Body of pancreas (tissue), 4 donors: ENCODE measurements at regions not wholly inside any gene's neighbourhood (a gene's known extent, or its start where the extent isn't known, plus 50 kb on each side); places are given as distances from the start of the nearest gene placed in this dataset.

Experiments used
- ATAC-seq: fragments of 150-250 bp; one replicate; pipeline ENCODE4 v1.9.1; 2016
- DNase-seq, 4 donors: peaks; one replicate each; pipeline ENCODE4 v3.0.0-alpha.2; 2019
- H3K27ac ChIP-seq, 4 donors: fragments of 200-600 bp; sonication (generic); 1 replicate in 3 of 4; 2 replicates in 1 of 4; pipeline versions ENCODE4 v1.5.1 to v1.6.1; 2016 to 2019; ENCODE audit warnings: mild to moderate bottlenecking in 1 of 4, mixed read lengths in 1 of 4, moderate library complexity in 1 of 4
- H3K27me3 ChIP-seq, 2 donors: fragments of 200-600 bp; sonication (generic); one replicate each; pipeline ENCODE4 v1.6.0; 2016; ENCODE audit warnings: mild to moderate bottlenecking in 1 of 2
- H3K36me3 ChIP-seq, 2 donors: fragments of 200-600 bp; sonication (generic); replicated peaks in 1 of 2; 2 replicates each; pipeline ENCODE4 v1.5.1; 2016; ENCODE audit warnings: low read depth in 2 of 2; ENCODE audit not compliant: insufficient read depth in 1 of 2
- H3K4me1 ChIP-seq: fragments of 200-600 bp; sonication (generic); one replicate; pipeline ENCODE4 v1.6.0; 2016
- H3K4me3 ChIP-seq, 2 donors: fragments of 200-600 bp; sonication (generic); 1 replicate in 1 of 2; 2 replicates in 1 of 2; pipeline ENCODE4 v1.5.1; 2016 to 2019
- H3K9me3 ChIP-seq, 3 donors: fragments of 200-600 bp; sonication (generic); 1 replicate in 2 of 3; 2 replicates in 1 of 3; pipeline ENCODE4 v1.5.1; 2016
- POLR2A ChIP-seq, 3 donors: fragments of 450-650 bp; IDR thresholded peaks; one replicate each; pipeline ENCODE4 v1.6.1; 2016; ENCODE audit warnings: antibody characterized with exemption in 3 of 3, mild to moderate bottlenecking in 2 of 3
- WGBS, 2 donors: methylation state at CpG; one replicate each; pipeline ENCODE4 v1.1.5; 2017; 5-methylcytosine and 5-hydroxymethylcytosine counted together
- intact Hi-C: fragments of 100-400 bp; cut with DNase I; formaldehyde crosslinking; loops from one replicate; pipeline ENCODE4 v1.15.1; 2023
- TF ChIP-seq, protein P1 (sequence below), 7 experiments: fragments of 450-650 bp in 4 of 7; fragments of 200-600 bp in 3 of 7; sonication (generic) in 3 of 7; IDR thresholded peaks; one replicate each; pipeline ENCODE4 v1.5.1; 2016 to 2019; ENCODE audit warnings: antibody characterized with exemption in 7 of 7

- Histone ChIP-seq H3K4me1 (no peaks in the 10 kb centered on the region), H3K36me3 (no peaks in the 10 kb centered on the region), H3K9me3 (no peaks in the 10 kb centered on the region), H3K27me3 (no peaks in the 10 kb centered on the region), H3K27ac (no peak overlapping the region), H3K4me3 (no peak overlapping the region)
- DNase-seq (no peak), ATAC-seq (no peak)
- 65% methylated on average over 3 of the region's 3 CpGs for WGBS, 2 donors
- intact Hi-C loops, result no loop called here
- TF ChIP-seq POLR2A (IDR thresholded peaks at IDR 0.05), result no peak
- TF ChIP-seq, protein P1, sequence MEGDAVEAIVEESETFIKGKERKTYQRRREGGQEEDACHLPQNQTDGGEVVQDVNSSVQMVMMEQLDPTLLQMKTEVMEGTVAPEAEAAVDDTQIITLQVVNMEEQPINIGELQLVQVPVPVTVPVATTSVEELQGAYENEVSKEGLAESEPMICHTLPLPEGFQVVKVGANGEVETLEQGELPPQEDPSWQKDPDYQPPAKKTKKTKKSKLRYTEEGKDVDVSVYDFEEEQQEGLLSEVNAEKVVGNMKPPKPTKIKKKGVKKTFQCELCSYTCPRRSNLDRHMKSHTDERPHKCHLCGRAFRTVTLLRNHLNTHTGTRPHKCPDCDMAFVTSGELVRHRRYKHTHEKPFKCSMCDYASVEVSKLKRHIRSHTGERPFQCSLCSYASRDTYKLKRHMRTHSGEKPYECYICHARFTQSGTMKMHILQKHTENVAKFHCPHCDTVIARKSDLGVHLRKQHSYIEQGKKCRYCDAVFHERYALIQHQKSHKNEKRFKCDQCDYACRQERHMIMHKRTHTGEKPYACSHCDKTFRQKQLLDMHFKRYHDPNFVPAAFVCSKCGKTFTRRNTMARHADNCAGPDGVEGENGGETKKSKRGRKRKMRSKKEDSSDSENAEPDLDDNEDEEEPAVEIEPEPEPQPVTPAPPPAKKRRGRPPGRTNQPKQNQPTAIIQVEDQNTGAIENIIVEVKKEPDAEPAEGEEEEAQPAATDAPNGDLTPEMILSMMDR (IDR thresholded peaks at IDR 0.05), result no peak
These were observed 480.4 kb upstream of the AGTR1 start for GRCh38 chr3:148217317-148217716.

DNA sequence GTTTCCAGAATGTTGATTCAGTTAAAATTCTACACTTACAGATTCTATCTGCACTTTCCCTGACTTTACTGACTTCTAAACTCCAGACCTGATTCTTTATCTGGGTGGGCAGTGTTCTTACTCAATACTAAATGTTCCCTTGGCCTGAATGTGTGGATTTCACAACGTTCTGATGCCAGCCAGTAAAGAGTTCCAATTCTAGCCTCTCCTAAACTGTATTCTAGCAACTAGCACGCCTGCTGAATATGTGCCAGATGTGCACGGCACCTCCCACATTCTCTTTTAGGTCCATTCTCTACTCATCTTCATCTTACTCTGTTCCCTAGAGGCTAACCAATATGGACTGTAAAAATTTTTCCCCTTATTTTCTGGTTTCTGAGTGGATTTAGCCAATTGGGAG is 479.5 kb upstream of the AGTR1 start:
- no peak for ATAC-seq
- intact Hi-C loops, result no loop called here
- Histone ChIP-seq H3K36me3 (no peaks in the 10 kb centered on the region), H3K27ac (no peak overlapping the region), H3K27me3 (no peaks in the 10 kb centered on the region), H3K4me1 (no peaks in the 10 kb centered on the region), H3K4me3 (no peak overlapping the region), H3K9me3 (no peaks in the 10 kb centered on the region)
- TF ChIP-seq POLR2A (IDR thresholded peaks at IDR 0.05), result no peak
- TF ChIP-seq, protein P1 (IDR thresholded peaks at IDR 0.05), result no peak
- DNase-seq, result no peak
- 64% methylated on average over 3 of the region's 3 CpGs for WGBS, 2 donors

DNA sequence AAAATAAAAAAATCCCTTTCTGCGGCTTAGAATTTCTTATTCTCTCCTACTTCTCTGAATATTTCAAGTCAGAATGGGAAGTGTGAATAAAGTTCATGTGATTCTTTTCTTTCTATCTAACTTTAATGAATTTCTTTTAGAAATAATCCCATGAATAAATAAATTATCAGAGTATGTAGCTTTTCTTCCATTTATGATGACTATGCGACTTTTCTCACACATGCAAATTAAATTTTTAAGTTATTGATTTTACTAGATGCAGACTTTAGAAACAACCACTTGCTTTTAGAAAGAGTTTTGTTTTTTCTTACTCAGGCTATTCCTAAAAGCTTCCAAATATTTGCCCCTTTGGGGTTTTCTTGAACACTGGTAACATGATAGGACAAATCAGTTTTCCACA is 477.7 kb upstream of the AGTR1 start:
- TF ChIP-seq, protein P1 (IDR thresholded peaks at IDR 0.05), result no peak
- no peak for TF ChIP-seq POLR2A (IDR thresholded peaks at IDR 0.05)
- H3K4me3 ChIP-seq, result no peak overlapping the region
- H3K36me3 ChIP-seq, result no peaks in the 10 kb centered on the region
- no peaks in the 10 kb centered on the region for H3K4me1 ChIP-seq
- no peak for DNase-seq
- intact Hi-C loops, result no loop called here
- ATAC-seq, result no peak
- no peaks in the 10 kb centered on the region for H3K9me3 ChIP-seq
- H3K27ac ChIP-seq, result no peak overlapping the region
- H3K27me3 ChIP-seq, result no peaks in the 10 kb centered on the region
- WGBS, 2 donors, result 90 to 94% methylated on average over 2 of the region's 2 CpGs

GRCh38 chr3:148221303-148221702 is 476.4 kb upstream of the AGTR1 start:
- WGBS, 2 donors, result 58 to 85% methylated on average over 1 of the region's 1 CpG
- ATAC-seq (no peak), DNase-seq (no peak)
- no peaks in the 10 kb centered on the region for H3K9me3 ChIP-seq
- no peaks in the 10 kb centered on the region for H3K36me3 ChIP-seq
- no peak overlapping the region for H3K4me3 ChIP-seq
- no peaks in the 10 kb centered on the region for H3K27me3 ChIP-seq
- no peaks in the 10 kb centered on the region for H3K4me1 ChIP-seq
- H3K27ac ChIP-seq, result no peak overlapping the region
- TF ChIP-seq POLR2A (IDR thresholded peaks at IDR 0.05), result no peak
- TF ChIP-seq, protein P1 (IDR thresholded peaks at IDR 0.05), result no peak
- intact Hi-C loops, result no loop called here

- no peaks in the 10 kb centered on the region for H3K36me3 ChIP-seq
- no peak overlapping the region for H3K4me3 ChIP-seq
- ATAC-seq, result no peak
- no peaks in the 10 kb centered on the region for H3K27me3 ChIP-seq
- 43 to 54% methylated on average over 2 of the region's 2 CpGs for WGBS, 2 donors
- TF ChIP-seq POLR2A (IDR thresholded peaks at IDR 0.05), result no peak
- TF ChIP-seq, protein P1 (IDR thresholded peaks at IDR 0.05), result no peak
- H3K9me3 ChIP-seq, result no peaks in the 10 kb centered on the region
- no peak overlapping the region for H3K27ac ChIP-seq
- DNase-seq, result no peak
- H3K4me1 ChIP-seq, result no peaks in the 10 kb centered on the region
- intact Hi-C loops, result no loop called here
These were observed 474.4 kb upstream of the AGTR1 start for GRCh38 chr3:148223266-148223665.
